GM18520 (cell line): ENCODE measurements at regions not wholly inside any gene's neighbourhood (a gene's known extent, or its start where the extent isn't known, plus 50 kb on each side); places are given as distances from the start of the nearest gene placed in this dataset.

Experiments
- ATAC-seq: cut with Tn5 transposase; IDR thresholded peaks from one replicate; pipeline ENCODE4 v1.9.1; 2021; ENCODE audit not compliant: unreplicated experiment

DNA sequence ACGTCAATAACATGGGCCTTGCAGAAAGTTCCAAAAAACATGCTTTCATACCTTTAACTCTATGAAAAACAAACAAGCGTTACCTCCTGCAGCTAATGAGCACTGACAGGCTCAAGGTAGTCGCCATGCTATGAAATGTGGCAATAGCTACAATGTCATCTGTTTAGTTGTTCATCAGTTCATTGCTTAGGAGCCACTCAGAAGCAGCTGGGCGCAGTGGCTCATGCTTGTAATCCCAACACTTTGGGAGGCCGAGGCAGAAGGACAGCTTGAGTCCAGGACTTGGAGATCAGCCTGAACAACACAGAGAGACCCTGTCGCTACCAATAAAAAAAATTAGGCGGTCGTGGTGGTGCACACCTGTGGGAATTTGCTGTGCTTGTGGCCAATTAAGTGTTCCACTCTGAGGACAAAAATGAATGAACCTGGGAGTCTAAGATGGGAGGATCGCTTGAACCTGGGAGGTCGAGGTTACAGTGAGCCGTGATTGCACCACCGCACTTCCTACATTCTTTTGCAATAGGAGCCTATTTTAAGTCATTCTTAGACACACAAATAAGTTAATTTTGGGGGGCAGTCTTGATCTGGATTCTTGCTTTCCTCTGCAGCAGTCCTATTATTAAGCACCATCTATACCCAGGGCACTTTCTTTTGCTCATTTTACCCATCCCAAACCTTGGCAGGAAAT is 276.2 kb upstream of the KLF14 start:
- no peak for ATAC-seq

DNA sequence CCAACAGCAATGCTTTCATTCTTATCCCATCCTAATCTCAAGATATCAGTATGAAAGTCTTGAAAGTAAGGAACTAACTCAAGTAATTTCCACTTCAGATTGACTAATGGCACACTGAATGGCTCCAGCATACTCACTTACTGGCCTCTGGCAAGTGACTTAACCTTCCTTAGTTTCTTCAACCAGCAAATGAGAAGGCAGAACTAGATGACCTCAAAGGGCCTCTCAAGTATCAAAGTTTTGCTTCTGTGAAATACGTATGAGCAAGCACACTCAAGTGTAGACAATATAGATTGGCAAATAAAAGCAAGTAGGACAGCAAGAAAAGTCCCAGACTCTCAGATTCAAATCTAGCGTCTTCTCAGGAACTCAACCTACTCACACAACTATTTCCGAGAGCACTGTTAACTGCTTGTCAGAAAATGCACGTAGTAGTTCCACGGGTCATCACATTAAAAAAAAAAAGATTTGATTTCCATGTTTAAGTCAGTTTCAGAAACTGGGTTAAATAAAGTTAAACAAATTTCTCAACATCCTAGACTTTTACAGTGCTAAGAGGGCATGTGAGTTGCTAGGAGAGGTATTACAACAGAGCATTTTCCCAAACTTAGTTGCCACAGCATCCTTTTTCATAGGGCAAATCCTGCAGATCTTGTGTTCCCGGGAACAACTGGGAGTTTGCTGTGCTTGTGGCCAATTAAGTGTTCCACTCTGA is 276.9 kb upstream of the KLF14 start:
- no peak for ATAC-seq

DNA sequence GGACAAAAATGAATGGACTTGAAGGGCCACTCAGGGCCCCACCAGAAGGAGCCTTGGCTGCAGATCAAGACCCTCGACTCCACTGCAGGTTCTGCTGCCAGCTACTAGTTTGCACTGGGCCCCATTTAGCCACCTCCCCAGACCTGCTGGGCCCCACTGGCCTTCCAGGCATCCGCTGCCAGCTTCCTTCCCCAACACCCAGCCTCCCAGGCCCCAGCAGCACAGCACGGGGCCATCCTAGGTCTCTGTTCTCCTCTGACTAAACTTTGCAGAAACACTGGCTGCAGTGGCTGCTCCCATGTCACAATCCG is 277.4 kb upstream of the KLF14 start:
- ATAC-seq = no peak

- ATAC-seq = no peak
Observed at GRCh38 chr7:131011976-131012375, 278.0 kb upstream of the KLF14 start.

DNA sequence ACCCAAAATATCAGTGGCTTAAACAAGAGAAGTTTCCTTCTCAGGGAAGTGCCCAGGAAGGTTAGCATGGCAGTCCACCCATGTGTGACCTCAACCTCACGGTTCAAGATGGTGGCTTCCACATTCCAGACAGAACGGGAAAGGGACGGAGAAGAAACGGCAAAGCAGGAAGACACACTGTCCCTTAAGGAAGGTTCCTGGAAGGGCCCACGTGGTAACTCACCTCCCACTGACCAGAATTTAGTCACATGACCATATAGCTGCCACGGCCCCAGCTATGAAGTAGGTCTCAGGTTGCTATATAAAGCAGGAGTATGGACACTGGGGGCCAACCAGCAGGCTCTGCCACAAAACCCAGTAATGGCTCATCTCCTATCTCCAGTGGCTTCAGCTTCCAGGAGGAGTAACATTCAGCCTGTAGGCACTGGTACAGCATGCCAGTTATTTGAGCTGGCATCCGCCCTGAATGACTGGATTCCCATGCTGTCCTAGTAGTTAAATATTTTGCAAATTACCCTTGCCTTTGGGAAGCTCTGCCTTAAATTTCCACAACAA is 278.5 kb upstream of the KLF14 start:
- no peak for ATAC-seq

DNA sequence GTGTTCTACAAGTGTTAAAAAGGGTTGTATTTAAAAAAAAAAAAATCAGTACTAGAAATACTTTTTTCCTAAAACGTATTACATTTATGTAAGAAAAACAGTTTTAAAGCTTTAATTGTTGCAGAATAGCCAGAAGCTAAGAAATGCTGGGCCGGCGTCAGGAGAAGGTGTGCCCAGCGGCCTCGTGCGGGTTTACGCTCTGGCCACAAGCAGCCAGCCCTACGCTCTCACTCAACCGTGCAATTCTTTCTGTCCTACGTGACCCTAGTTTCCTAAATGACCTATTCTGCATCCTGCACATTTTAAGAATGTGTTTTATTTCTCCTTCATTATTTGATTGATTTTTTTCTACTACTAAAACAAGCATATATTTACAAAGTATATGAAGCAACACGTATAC is 279.7 kb upstream of the KLF14 start:
- no peak for ATAC-seq

DNA sequence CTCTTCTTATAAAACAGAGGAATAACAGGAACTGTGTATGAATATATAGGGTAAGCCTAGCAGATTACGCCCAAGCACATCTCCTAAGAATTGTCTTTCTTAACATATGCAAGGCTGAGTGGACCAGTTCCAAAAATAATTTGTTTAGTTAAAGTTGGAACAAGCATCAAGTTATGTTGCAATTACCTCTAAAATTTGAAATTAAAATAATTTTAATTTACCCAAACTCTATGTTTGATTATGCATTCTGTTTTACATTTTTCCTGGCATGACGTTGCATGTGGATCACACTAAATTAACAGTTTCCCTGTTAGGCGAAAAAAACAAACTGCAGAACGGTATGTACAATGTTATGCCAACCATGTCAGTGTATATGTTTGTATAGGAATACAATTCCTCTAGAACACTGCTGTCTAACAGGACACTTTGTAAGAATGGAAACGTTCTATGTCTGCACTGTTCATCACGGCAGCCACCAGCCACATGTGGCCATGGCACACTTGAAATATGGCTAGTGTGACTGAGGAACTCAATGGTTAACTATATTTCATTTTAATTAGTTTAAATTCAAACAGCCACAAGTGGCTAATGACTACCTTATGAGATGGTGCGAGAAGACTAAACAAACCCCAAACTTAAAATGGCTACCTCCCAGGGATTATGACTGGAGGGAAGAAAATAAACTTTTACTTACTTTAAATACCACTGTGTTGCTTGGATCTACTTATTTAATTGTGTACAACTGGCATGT is 281.1 kb upstream of the KLF14 start:
- ATAC-seq = no peak

DNA sequence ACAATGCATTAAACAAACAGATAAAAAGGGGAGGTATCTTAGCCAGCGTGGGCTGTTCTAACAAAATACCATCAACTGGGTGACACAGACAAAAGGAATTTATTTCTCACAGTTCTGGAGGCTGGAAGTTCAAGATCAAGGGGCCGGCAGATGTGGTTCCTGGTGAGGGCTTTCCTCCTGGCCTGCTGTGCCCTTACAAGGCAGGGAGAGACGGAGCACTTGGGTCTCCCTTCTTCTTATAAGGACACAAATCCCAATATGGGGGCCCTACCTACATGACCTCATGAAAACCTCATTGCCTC is 281.6 kb upstream of the KLF14 start:
- ATAC-seq = no peak

DNA sequence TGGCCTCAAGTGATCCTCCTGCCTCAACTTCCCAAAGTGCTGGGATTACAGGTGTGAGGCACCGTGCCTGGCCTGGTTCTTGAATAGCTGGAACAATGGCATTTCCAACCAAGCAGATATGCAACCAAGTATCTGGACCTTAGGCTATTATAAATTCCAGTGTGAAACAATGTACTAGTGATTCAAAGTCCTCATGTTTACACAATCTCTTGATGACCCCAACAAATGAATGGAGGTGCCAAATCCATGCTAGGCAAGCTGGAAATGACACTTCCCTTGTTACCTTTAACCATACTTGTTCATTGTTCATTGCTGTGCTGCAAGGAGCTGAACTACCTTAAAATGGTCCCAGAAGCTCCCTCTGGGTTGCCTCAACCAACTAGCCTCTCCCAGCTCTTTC is 282.2 kb upstream of the KLF14 start:
- no peak for ATAC-seq

DNA sequence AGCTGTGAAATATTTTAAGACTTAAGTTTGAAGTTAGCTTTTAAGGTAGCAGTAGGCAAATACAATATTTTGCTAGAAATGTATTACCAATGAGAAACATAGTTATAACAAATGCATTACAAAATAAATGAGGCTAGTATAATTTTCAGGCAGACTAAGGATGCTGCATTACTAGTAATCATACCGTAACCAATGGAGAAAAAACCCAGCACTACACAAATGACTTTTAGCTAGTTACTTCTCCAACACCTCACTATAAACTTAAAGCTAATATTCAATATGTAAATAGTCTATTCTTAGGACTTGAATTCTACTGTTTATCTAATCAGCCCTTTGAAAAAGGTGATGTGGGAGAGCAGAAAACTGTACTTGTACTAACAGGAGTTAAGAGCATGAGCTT is 285.3 kb upstream of the KLF14 start:
- no peak for ATAC-seq

- ATAC-seq = peak; percentile 31
Observed at GRCh38 chr7:131020759-131021261, 286.8 kb upstream of the KLF14 start.

DNA sequence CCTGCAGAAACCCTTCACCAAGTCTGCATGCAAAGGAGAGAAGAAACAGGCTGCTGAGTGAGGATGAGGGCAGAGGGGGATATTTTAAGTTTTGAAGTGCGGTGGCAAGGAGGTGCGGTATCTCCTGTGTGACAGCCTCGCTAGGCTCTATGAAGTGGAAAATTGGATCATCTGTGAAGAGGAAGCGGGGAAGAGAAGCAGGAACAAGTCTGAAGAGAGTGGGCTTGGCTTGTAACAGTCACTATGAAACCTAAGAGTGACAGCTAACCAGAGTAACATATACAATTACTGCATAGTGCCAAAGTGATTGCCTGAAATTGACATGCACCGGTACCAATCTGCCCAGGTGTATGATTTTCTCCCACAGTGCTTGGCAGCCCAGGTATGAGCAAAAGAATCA is 287.5 kb upstream of the KLF14 start:
- ATAC-seq = peak; percentile 47

GRCh38 chr7:131021902-131022301 is 287.9 kb upstream of the KLF14 start:
- no peak for ATAC-seq

DNA sequence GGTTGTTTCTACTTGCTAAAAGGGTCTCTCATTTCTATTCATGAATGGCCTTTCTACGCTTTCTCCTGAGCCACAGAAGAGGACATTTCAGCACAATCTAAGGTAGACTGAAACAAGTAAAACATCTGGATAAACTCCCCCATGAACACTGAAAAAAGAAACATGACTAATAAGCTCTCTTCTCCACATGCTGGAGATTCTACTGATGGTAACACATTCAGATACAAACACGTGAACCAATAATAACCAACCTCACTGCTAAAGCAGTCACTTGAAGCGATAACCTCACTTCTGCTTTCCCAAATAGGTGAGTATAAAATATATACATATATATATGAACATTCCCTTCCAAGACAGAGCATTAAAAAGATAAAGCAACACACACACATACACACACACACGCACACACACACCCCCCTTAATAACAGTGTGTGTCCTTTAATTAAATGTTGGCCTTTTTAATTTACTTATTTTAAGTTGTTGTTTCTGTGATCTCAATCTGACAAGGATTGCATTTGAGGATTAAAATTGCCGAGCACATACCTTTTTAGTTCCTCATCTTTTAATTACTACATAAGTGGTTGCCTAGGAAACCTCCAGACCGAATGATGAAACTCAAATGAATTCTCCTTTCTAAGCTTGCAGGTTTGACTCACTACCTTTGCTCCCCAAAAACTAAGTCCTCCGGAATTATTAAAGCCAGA is 292.4 kb upstream of the KLF14 start:
- no peak for ATAC-seq

GRCh38 chr7:131027287-131027773 is 293.3 kb upstream of the KLF14 start:
- ATAC-seq = no peak

GRCh38 chr7:131028295-131028694 is 294.3 kb upstream of the KLF14 start:
- no peak for ATAC-seq

- ATAC-seq = no peak
Observed at GRCh38 chr7:131029002-131029401, 295.0 kb upstream of the KLF14 start.

DNA sequence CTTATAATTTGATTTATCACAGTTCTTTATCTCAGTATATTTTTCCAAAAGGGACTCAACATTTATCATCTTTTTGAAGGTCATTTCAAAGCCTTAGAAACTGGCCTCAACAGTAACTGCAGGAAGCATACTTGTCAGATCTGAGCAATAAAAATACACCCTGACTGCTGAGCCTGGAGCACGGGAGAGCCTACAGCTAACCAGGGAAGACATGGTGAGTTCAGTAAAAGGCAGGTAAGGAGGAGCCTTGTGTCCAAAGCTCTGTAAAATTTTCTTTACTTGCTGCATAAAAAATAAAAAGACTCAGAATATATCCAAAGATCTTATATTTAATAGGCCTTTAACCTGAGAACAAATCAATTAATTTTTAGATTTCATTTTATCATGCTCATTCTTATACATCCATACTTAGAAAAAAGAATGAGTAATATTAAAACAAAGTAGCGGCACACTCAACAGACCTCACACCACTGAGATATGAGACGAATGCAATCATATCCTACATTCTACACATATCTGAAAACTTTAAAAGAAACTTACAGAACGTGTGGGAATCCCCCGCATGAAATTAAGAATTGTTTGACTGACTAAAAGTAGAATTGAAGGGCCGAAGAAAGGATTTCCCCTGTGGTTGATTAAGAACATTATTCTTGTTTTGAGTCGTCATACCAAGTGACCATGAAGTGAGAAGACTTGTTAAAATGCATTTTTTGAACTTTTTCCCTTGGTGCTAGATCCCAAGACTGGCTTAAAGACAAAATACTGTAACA is 296.4 kb upstream of the MKLN1 start:
- peak; percentile 68 for ATAC-seq

- ATAC-seq = no peak
Observed at GRCh38 chr7:131032786-131033185, 294.9 kb upstream of the MKLN1 start.

DNA sequence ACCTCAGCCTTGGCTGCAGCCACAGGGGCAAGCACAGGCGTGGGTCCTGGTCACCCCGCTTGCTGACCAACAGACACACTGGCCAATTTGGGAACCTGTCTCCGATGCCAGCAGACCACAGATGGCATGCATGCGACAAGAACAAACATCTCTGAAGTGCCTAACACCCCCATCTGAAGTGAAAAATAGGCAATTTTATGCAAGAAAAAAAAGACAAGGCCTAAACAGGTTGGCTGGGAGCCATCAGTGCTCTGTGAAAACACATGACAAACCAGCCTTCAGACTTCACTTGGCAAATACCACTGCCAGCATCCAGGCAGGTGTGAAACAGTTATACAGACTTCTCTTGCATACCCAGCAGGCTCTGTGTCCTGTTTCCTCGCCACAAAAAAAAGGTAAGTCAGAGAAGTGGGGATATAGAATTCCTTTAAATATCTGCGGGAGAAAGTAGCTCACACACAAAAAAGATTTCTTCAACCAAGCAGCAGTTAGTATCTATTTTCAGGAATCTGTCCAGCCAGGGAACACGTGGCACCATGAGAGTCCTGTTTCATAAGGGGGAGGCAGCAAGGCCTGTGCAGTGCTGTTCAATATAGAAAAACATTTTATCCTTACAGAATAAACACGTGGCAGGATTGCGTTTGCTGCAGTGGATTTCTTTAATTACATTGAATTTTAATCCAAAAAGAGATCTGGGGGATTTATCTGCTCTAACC is 293.4 kb upstream of the MKLN1 start:
- ATAC-seq = no peak
